K562 (cell line): ENCODE measurements at regions not wholly inside any gene's neighbourhood (a gene's known extent, or its start where the extent isn't known, plus 50 kb on each side); places are given as distances from the start of the nearest gene placed in this dataset.

Experiments
- C11orf30 ChIP-seq: fragments of 450-650 bp; IDR thresholded peaks from 2 replicates; pipeline ENCODE4 v1.6.1; 2016; ENCODE audit warnings: low read depth, mild to moderate bottlenecking
- CEBPB ChIP-seq: fragments of 450-650 bp; IDR thresholded peaks from 2 replicates; pipeline ENCODE4 v1.6.1; 2016; ENCODE audit warnings: missing genetic modification characterization, missing compliant biosample characterization
- E2F1 ChIP-seq: sonication (generic); formaldehyde crosslinking; IDR thresholded peaks from 2 replicates; pipeline ENCODE4 v1.8.1; 2023; ENCODE audit warnings: mild to moderate bottlenecking, missing genetic modification reagents, moderate library complexity
- MCM3 ChIP-seq: fragments of 450-650 bp; IDR thresholded peaks from 2 replicates; pipeline ENCODE4 v1.6.1; 2016
- MYNN ChIP-seq, 2 experiments: sonication (generic); formaldehyde crosslinking in 1 of 2; IDR thresholded peaks; 2 replicates each; pipeline versions ENCODE4 v1.5.0 to v1.6.1; 2016 to 2020; ENCODE audit warnings: antibody characterized with exemption in 1 of 2, missing genetic modification reagents in 1 of 2
- NCOA1 ChIP-seq: fragments of 450-650 bp; IDR thresholded peaks from 2 replicates; pipeline ENCODE4 v1.6.1; 2016; ENCODE audit warnings: low read depth
- PTTG1 ChIP-seq: fragments of 450-650 bp; IDR thresholded peaks from 2 replicates; pipeline ENCODE4 v1.6.1; 2016; ENCODE audit warnings: low read depth, mild to moderate bottlenecking, missing genetic modification characterization, missing compliant biosample characterization
- SETDB1 ChIP-seq: IDR thresholded peaks from one replicate; pipeline ENCODE4 v1.6.1; 2012; ENCODE audit warnings: low read length, control low read depth, inconsistent platforms
- TRIM24 ChIP-seq, 2 experiments: fragments of 450-650 bp; IDR thresholded peaks; 2 replicates each; pipeline ENCODE4 v1.6.1; 2016
- ZBTB33 ChIP-seq: sonication (generic); formaldehyde crosslinking; IDR thresholded peaks from 2 replicates; pipeline ENCODE4 v1.8.1; 2023; ENCODE audit warnings: mild to moderate bottlenecking, missing genetic modification reagents
- ZBTB40 ChIP-seq, 2 experiments: fragments of 450-650 bp in 1 of 2; sonication (generic) in 1 of 2; formaldehyde crosslinking in 1 of 2; IDR thresholded peaks; 2 replicates each; pipeline versions ENCODE4 v1.7.1 to v1.9.0; 2016 to 2022; ENCODE audit warnings: inconsistent platforms in 1 of 2, mild to moderate bottlenecking in 1 of 2, missing genetic modification reagents in 1 of 2
- TF ChIP-seq, protein P1 (sequence below), 3 experiments: IDR thresholded peaks in 2 of 3; conservative IDR thresholded peaks in 1 of 3; 2 replicates each; pipeline ENCODE4 v1.5.1; 2011 to 2012; ENCODE audit warnings: low read length in 3 of 3, mild to moderate bottlenecking in 3 of 3, control low read depth in 2 of 3, improper control_type of control experiment in 1 of 3, inconsistent platforms in 1 of 3, low read depth in 1 of 3, mixed read lengths in 1 of 3, moderate library complexity in 1 of 3; ENCODE audit not compliant: insufficient read depth in 2 of 3
- TF ChIP-seq, protein P2 (sequence below): fragments of 250-450 bp; sonication (Bioruptor Pico); IDR thresholded peaks from 2 replicates; pipeline ENCODE4 v1.8.0; 2021; ENCODE audit warnings: borderline replicate concordance, mild to moderate bottlenecking, moderate library complexity; ENCODE audit not compliant: poor library complexity, severe bottlenecking

DNA sequence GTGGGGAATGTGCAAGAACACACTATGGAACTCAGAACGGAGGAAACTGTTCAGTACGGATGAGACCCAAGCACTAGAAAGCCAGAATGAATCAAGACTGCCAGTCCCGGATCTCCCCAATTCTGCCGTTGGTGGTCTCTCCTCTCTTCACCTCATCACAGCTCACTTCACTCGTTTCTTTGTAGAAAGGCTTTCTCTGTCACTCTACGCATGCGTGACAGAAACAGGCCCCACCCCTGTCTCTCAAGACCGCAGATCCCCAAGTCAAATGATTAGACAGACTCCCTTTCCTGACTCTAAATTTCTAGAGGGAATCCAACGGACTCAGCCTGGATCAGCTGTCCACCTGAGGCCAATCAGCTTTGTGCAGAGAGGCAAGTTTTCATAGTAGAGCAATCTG, 505.7 kb upstream of the ADAMTS9 start:
- no peak for TF ChIP-seq C11orf30
- TF ChIP-seq ZBTB40 (IDR thresholded peaks at IDR 0.05): no peak
- no peak for TF ChIP-seq ZBTB40 (CRISPR knock-in tag; IDR thresholded peaks at IDR 0.05)
- TF ChIP-seq MYNN (IDR thresholded peaks at IDR 0.05): no peak
- TF ChIP-seq MYNN (CRISPR knock-in tag; IDR thresholded peaks at IDR 0.05): no peak
- TF ChIP-seq, protein P1, sequence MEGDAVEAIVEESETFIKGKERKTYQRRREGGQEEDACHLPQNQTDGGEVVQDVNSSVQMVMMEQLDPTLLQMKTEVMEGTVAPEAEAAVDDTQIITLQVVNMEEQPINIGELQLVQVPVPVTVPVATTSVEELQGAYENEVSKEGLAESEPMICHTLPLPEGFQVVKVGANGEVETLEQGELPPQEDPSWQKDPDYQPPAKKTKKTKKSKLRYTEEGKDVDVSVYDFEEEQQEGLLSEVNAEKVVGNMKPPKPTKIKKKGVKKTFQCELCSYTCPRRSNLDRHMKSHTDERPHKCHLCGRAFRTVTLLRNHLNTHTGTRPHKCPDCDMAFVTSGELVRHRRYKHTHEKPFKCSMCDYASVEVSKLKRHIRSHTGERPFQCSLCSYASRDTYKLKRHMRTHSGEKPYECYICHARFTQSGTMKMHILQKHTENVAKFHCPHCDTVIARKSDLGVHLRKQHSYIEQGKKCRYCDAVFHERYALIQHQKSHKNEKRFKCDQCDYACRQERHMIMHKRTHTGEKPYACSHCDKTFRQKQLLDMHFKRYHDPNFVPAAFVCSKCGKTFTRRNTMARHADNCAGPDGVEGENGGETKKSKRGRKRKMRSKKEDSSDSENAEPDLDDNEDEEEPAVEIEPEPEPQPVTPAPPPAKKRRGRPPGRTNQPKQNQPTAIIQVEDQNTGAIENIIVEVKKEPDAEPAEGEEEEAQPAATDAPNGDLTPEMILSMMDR (IDR thresholded peaks at IDR 0.05 in 2 of 3, conservative IDR thresholded peaks at IDR 0.05 in 1 of 3; ENCODE audit: insufficient read depth in 2 of 3, low read depth in 1 of 3, low read length in 3 of 3): no peak
- no peak for TF ChIP-seq NCOA1
- no peak for TF ChIP-seq TRIM24 (IDR thresholded peaks at IDR 0.05)
- TF ChIP-seq ZBTB33 (CRISPR knock-in tag): no peak
- TF ChIP-seq CEBPB (tag): no peak
- TF ChIP-seq E2F1 (CRISPR knock-in tag): no peak
- TF ChIP-seq SETDB1: no peak
- TF ChIP-seq, protein P2, sequence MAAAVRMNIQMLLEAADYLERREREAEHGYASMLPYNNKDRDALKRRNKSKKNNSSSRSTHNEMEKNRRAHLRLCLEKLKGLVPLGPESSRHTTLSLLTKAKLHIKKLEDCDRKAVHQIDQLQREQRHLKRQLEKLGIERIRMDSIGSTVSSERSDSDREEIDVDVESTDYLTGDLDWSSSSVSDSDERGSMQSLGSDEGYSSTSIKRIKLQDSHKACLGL (CRISPR knock-in tag): no peak
- TF ChIP-seq PTTG1: no peak
- no peak for TF ChIP-seq MCM3
